ENCODE measurements at regions not wholly inside any gene's neighbourhood (a gene's known extent, or its start where the extent isn't known, plus 50 kb on each side); places are given as distances from the start of the nearest gene placed in this dataset.

DNA sequence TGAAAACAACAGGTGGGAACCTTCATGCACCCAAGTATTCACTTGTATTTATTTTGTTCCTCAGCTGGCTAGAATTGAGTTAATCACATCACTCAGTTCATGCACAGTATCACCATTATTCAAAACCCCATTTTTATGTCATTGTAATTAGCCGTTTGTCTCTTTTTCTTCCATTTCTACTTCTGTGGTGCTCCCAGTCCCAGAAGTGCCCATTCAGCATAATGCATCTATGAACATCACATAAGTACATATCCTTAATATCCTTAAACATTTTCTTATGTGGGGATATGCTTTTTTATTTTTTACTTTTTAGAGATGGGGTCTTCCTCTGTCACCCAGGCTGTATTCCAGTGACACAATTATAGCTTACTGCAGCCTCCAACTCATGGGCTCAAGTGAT is 510.9 kb upstream of the MGMT start:
- TF ChIP-seq, protein P1, sequence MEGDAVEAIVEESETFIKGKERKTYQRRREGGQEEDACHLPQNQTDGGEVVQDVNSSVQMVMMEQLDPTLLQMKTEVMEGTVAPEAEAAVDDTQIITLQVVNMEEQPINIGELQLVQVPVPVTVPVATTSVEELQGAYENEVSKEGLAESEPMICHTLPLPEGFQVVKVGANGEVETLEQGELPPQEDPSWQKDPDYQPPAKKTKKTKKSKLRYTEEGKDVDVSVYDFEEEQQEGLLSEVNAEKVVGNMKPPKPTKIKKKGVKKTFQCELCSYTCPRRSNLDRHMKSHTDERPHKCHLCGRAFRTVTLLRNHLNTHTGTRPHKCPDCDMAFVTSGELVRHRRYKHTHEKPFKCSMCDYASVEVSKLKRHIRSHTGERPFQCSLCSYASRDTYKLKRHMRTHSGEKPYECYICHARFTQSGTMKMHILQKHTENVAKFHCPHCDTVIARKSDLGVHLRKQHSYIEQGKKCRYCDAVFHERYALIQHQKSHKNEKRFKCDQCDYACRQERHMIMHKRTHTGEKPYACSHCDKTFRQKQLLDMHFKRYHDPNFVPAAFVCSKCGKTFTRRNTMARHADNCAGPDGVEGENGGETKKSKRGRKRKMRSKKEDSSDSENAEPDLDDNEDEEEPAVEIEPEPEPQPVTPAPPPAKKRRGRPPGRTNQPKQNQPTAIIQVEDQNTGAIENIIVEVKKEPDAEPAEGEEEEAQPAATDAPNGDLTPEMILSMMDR (IDR thresholded peaks at IDR 0.05) = no peak
- TF ChIP-seq POLR2A (IDR thresholded peaks at IDR 0.05) = no peak

All from uterus (tissue), 2 donors.